ENCODE measurements at regions not wholly inside any gene's neighbourhood (a gene's known extent, or its start where the extent isn't known, plus 50 kb on each side); places are given as distances from the start of the nearest gene placed in this dataset.

- no peak for TF ChIP-seq TCF12 (IDR thresholded peaks at IDR 0.05; ENCODE audit: low read depth)
- no peak for TF ChIP-seq TEAD4 (IDR thresholded peaks at IDR 0.05)
- no peak for TF ChIP-seq EGR1 (IDR thresholded peaks at IDR 0.05)
- no peak for TF ChIP-seq TAF1 (IDR thresholded peaks at IDR 0.05; ENCODE audit: low read depth)
- no peak for TF ChIP-seq EP300 (IDR thresholded peaks at IDR 0.05; ENCODE audit: borderline replicate concordance)
- no peak for TF ChIP-seq NFIC (IDR thresholded peaks at IDR 0.05)
Observed at GRCh38 chr10:10197423-10197822, 820.2 kb upstream of the CELF2 start.
